Neural cell (in vitro differentiated cells): ENCODE measurements at regions not wholly inside any gene's neighbourhood (a gene's known extent, or its start where the extent isn't known, plus 50 kb on each side); places are given as distances from the start of the nearest gene placed in this dataset.

Source experiments
- H2AFZ ChIP-seq: fragments of 200-600, 300-800 bp; sonication (generic), shearing (Covaris generic); 2 replicates; pipeline ENCODE4 v1.6.0; 2014; ENCODE audit warnings: low read depth, mild to moderate bottlenecking, antibody characterized with exemption, low read length, moderate library complexity
- H3F3A ChIP-seq: fragments of 200-600 bp; shearing (Covaris generic); 2 replicates; pipeline ENCODE4 v1.6.1; 2016; ENCODE audit warnings: mild to moderate bottlenecking, moderate library complexity, mixed read lengths, antibody characterized with exemption, low read length; ENCODE audit not compliant: insufficient read depth, poor library complexity, severe bottlenecking
- H3K27ac ChIP-seq: fragments of 200-600, 300-800 bp; sonication (generic), shearing (Covaris generic); 2 replicates; pipeline ENCODE4 v1.5.1; 2014; ENCODE audit warnings: mild to moderate bottlenecking, low read length, moderate library complexity
- H3K27me3 ChIP-seq: fragments of 300-800, 200-600 bp; sonication (generic), shearing (Covaris generic); 2 replicates; pipeline ENCODE4 v1.6.0; 2014; ENCODE audit warnings: mild to moderate bottlenecking, low read depth, low read length, moderate library complexity; ENCODE audit not compliant: insufficient read depth
- H3K36me3 ChIP-seq: fragments of 300-800, 200-600 bp; sonication (generic), shearing (Covaris generic); 2 replicates; pipeline ENCODE4 v1.5.1; 2014; ENCODE audit warnings: mild to moderate bottlenecking, antibody characterized with exemption, low read length, moderate library complexity; ENCODE audit not compliant: insufficient read depth
- H3K4me2 ChIP-seq: fragments of 300-800, 200-600 bp; sonication (generic), shearing (Covaris generic); 2 replicates; pipeline ENCODE4 v1.6.0; 2014; ENCODE audit warnings: mild to moderate bottlenecking, low read length
- H3K4me3 ChIP-seq: fragments of 300-800, 200-600 bp; sonication (generic), shearing (Covaris generic); 2 replicates; pipeline ENCODE4 v1.5.1; 2014; ENCODE audit warnings: mild to moderate bottlenecking, low read length, moderate library complexity
- H3K79me2 ChIP-seq: fragments of 200-600 bp; shearing (Covaris generic); replicated peaks from 2 replicates; pipeline ENCODE4 v1.6.0; 2014; ENCODE audit warnings: mild to moderate bottlenecking, low read length, moderate library complexity; ENCODE audit not compliant: insufficient read depth
- H3K9ac ChIP-seq: fragments of 300-800, 200-600 bp; sonication (generic), shearing (Covaris generic); 2 replicates; pipeline ENCODE4 v1.6.1; 2016; ENCODE audit warnings: mild to moderate bottlenecking, low read length, mixed read lengths
- H3K9me2 ChIP-seq: fragments of 200-600 bp; shearing (Covaris generic); 2 replicates; pipeline ENCODE4 v1.6.1; 2016; ENCODE audit warnings: mild to moderate bottlenecking, low read length, mixed read lengths; ENCODE audit not compliant: insufficient read depth
- H3K9me3 ChIP-seq: fragments of 200-600, 300-800 bp; sonication (generic), shearing (Covaris generic); 2 replicates; pipeline ENCODE4 v1.6.1; 2016; ENCODE audit warnings: mild to moderate bottlenecking, mixed run types, low read length, moderate library complexity, mixed read lengths
- H4K20me1 ChIP-seq: fragments of 200-600 bp; shearing (Covaris generic); 2 replicates; pipeline ENCODE4 v1.6.1; 2016; ENCODE audit warnings: mild to moderate bottlenecking, mixed run types; ENCODE audit not compliant: insufficient read depth
- CTCF ChIP-seq: fragments of 450-650 bp; IDR thresholded peaks from 2 replicates; pipeline ENCODE4 v1.5.1; 2014; ENCODE audit warnings: antibody characterized with exemption, mild to moderate bottlenecking, moderate library complexity; ENCODE audit not compliant: poor library complexity, severe bottlenecking
- EP300 ChIP-seq: fragments of 450-650 bp; conservative IDR thresholded peaks from 2 replicates; pipeline ENCODE4 v1.6.1; 2014; ENCODE audit warnings: antibody characterized with exemption, mild to moderate bottlenecking, moderate library complexity; ENCODE audit not compliant: poor library complexity, severe bottlenecking
- EZH2 ChIP-seq: fragments of 200-600, 300-800 bp; shearing (Covaris generic), sonication (generic); IDR thresholded peaks from 2 replicates; pipeline ENCODE4 v1.6.1; 2014; ENCODE audit warnings: antibody characterized with exemption, low read length, borderline replicate concordance, mild to moderate bottlenecking; ENCODE audit not compliant: insufficient read depth, poor library complexity, severe bottlenecking
- MXI1 ChIP-seq: fragments of 450-650 bp; conservative IDR thresholded peaks from 2 replicates; pipeline ENCODE4 v1.6.1; 2014; ENCODE audit warnings: antibody characterized with exemption, mild to moderate bottlenecking; ENCODE audit not compliant: poor library complexity, severe bottlenecking
- POLR2AphosphoS5 ChIP-seq: IDR thresholded peaks from 2 replicates; pipeline ENCODE4 v1.6.1; 2012
- RAD21 ChIP-seq: fragments of 450-650 bp; conservative IDR thresholded peaks from 2 replicates; pipeline ENCODE4 v1.6.1; 2014; ENCODE audit warnings: antibody characterized with exemption, mild to moderate bottlenecking, moderate library complexity
- SMC3 ChIP-seq: fragments of 450-650 bp; conservative IDR thresholded peaks from 2 replicates; pipeline ENCODE4 v1.6.1; 2014; ENCODE audit warnings: antibody characterized with exemption, mild to moderate bottlenecking, moderate library complexity; ENCODE audit not compliant: poor library complexity
- TAF1 ChIP-seq: IDR thresholded peaks from 2 replicates; pipeline ENCODE4 v1.6.1; 2012; ENCODE audit warnings: low read depth
- TF ChIP-seq, protein P1 (sequence below): IDR thresholded peaks from 2 replicates; pipeline ENCODE4 v1.6.1; 2012; ENCODE audit warnings: borderline replicate concordance

DNA sequence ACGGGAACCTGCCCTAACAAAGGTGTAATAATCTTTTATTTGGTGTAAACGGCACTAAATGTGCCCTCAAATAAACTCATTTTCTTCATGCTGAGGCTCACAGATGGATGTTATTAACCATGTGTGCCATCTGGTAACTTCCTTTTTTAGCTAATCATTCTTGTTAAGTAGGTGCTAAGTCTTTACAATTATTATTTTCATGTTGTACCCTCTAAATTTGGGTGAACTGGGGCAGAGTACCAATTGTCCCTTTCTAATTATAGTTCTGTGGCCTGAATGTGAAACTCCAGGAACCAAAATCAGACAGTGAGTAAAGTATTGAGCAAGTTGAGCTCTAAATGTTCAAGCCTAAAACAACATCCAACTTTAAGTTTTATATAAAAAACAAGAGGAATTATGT is 220.7 kb upstream of the CADM2 start:
- Histone ChIP-seq H3K4me3 (no peak overlapping the region), H3K36me3 (no peaks in the 10 kb centered on the region), H2AFZ (no peak overlapping the region), H3K79me2 (no peaks in the 10 kb centered on the region), H3K9me2 (no peaks in the 10 kb centered on the region), H3K27me3 (no peaks in the 10 kb centered on the region), H3K27ac (no peak overlapping the region), H3K9me3 (no peaks in the 10 kb centered on the region), H4K20me1 (no peaks in the 10 kb centered on the region), H3K4me2 (no peak overlapping the region), H3K9ac (no peak overlapping the region), H3F3A (no peaks in the 10 kb centered on the region)
- TF ChIP-seq POLR2AphosphoS5, result no peak
- TF ChIP-seq TAF1, result no peak

- no peaks in the 10 kb centered on the region for H3K27me3 ChIP-seq
- no peak for TF ChIP-seq TAF1
- TF ChIP-seq, protein P1, sequence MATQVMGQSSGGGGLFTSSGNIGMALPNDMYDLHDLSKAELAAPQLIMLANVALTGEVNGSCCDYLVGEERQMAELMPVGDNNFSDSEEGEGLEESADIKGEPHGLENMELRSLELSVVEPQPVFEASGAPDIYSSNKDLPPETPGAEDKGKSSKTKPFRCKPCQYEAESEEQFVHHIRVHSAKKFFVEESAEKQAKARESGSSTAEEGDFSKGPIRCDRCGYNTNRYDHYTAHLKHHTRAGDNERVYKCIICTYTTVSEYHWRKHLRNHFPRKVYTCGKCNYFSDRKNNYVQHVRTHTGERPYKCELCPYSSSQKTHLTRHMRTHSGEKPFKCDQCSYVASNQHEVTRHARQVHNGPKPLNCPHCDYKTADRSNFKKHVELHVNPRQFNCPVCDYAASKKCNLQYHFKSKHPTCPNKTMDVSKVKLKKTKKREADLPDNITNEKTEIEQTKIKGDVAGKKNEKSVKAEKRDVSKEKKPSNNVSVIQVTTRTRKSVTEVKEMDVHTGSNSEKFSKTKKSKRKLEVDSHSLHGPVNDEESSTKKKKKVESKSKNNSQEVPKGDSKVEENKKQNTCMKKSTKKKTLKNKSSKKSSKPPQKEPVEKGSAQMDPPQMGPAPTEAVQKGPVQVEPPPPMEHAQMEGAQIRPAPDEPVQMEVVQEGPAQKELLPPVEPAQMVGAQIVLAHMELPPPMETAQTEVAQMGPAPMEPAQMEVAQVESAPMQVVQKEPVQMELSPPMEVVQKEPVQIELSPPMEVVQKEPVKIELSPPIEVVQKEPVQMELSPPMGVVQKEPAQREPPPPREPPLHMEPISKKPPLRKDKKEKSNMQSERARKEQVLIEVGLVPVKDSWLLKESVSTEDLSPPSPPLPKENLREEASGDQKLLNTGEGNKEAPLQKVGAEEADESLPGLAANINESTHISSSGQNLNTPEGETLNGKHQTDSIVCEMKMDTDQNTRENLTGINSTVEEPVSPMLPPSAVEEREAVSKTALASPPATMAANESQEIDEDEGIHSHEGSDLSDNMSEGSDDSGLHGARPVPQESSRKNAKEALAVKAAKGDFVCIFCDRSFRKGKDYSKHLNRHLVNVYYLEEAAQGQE, result peak; percentile 65
- no peak for TF ChIP-seq EZH2
- peak; percentile 96 for TF ChIP-seq POLR2AphosphoS5
- peak; percentile 99 for TF ChIP-seq EP300
- peak; percentile 30 for TF ChIP-seq RAD21
- TF ChIP-seq CTCF, result no peak
These were observed 215.8 kb upstream of the CADM2 start for GRCh38 chr3:84742915-84743425.

GRCh38 chr3:84744130-84744529 is 214.7 kb upstream of the CADM2 start:
- H4K20me1 ChIP-seq, result no peaks in the 10 kb centered on the region
- no peaks in the 10 kb centered on the region for H3K9me2 ChIP-seq
- H3K9me3 ChIP-seq, result no peaks in the 10 kb centered on the region
- no peaks in the 10 kb centered on the region for H3K79me2 ChIP-seq
- no peaks in the 10 kb centered on the region for H3K27me3 ChIP-seq
- no peak overlapping the region for H3K9ac ChIP-seq
- H3K4me2 ChIP-seq, result no peak overlapping the region
- no peak overlapping the region for H3K27ac ChIP-seq
- H2AFZ ChIP-seq, result no peak overlapping the region
- TF ChIP-seq TAF1 (no peak), MXI1 (no peak), SMC3 (no peak), CTCF (no peak), EP300 (no peak), RAD21 (no peak), EZH2 (no peak), POLR2AphosphoS5 (no peak)
- TF ChIP-seq, protein P1, result no peak
- no peak overlapping the region for H3K4me3 ChIP-seq
- no peaks in the 10 kb centered on the region for H3K36me3 ChIP-seq
- no peaks in the 10 kb centered on the region for H3F3A ChIP-seq

More at GRCh38 chr3:84742915-84743425, 215.8 kb upstream of the CADM2 start:
- H3K9me2 ChIP-seq, result no peaks in the 10 kb centered on the region
- no peaks in the 10 kb centered on the region for H3K36me3 ChIP-seq
- no peaks in the 10 kb centered on the region for H3K9me3 ChIP-seq
- H3K4me3 ChIP-seq, result no peak overlapping the region
- H2AFZ ChIP-seq, result no peak overlapping the region
- H3K27ac ChIP-seq, result no peak overlapping the region
- H3K79me2 ChIP-seq, result no peaks in the 10 kb centered on the region
- no peak overlapping the region for H3K9ac ChIP-seq
- H4K20me1 ChIP-seq, result no peaks in the 10 kb centered on the region
- H3K4me2 ChIP-seq, result no peak overlapping the region
- H3F3A ChIP-seq, result no peaks in the 10 kb centered on the region
